ENCODE measurements at regions not wholly inside any gene's neighbourhood (a gene's known extent, or its start where the extent isn't known, plus 50 kb on each side); places are given as distances from the start of the nearest gene placed in this dataset.

DNA sequence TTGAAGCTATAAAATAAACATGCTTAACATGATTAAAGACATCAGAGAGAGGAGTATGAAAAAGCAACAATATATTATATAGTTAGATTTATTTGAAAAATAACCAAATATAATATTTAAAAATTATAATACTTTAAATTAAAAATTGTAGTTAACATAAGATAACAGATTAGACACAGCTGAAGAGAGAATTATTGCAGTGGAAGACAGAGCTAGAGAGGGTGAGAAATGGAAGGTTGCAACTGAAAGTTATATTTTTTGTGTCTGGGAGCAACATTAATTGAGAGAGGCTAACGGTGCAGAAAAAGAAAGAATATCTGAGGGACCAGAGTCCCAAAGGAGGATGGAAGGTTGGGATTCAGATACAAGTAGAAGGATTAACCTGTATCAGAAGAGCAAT, 548.9 kb upstream of the FZD8 start:
- no peak for DNase-seq (ENCODE audit: low read depth, low spot score)
- no peaks in the 10 kb centered on the region for H3K36me3 ChIP-seq (ENCODE audit: control insufficient read depth in 2 of 2, extremely low read depth in 1 of 2, insufficient read depth in 2 of 2, low read length in 2 of 2)
- H3K79me2 ChIP-seq (ENCODE audit: control insufficient read depth, insufficient read depth, low read length) = no peaks in the 10 kb centered on the region
- H3K4me3 ChIP-seq (replicated peaks in 1 of 3; ENCODE audit: insufficient read depth in 1 of 3, low read depth in 1 of 3, low read length in 3 of 3) = no peak overlapping the region
- H3K4me2 ChIP-seq (ENCODE audit: insufficient read depth, low read length) = no peak overlapping the region
- ChIA-PET CTCF (interaction anchor here (1.0 to 1.3 kb wide), 5 partner anchors 9 to 19 kb away, joined by 3 to 4 read pairs (median 4); no protein-coding TSS in a partner anchor), POLR2A (no interaction called here)
- H3K9me1 ChIP-seq (replicated peaks; ENCODE audit: control insufficient read depth, extremely low read depth, insufficient read depth, low read length) = no peaks in the 10 kb centered on the region
- no TSS peak for BruUV-seq (replicated peaks)
- no peak for TF ChIP-seq MYC (IDR thresholded peaks at IDR 0.05; ENCODE audit: low read depth, low read length)
- no peak for TF ChIP-seq EZH2 (IDR thresholded peaks at IDR 0.05; ENCODE audit: borderline replicate concordance, low read depth, low read length, severe bottlenecking)
- TF ChIP-seq, protein P1, sequence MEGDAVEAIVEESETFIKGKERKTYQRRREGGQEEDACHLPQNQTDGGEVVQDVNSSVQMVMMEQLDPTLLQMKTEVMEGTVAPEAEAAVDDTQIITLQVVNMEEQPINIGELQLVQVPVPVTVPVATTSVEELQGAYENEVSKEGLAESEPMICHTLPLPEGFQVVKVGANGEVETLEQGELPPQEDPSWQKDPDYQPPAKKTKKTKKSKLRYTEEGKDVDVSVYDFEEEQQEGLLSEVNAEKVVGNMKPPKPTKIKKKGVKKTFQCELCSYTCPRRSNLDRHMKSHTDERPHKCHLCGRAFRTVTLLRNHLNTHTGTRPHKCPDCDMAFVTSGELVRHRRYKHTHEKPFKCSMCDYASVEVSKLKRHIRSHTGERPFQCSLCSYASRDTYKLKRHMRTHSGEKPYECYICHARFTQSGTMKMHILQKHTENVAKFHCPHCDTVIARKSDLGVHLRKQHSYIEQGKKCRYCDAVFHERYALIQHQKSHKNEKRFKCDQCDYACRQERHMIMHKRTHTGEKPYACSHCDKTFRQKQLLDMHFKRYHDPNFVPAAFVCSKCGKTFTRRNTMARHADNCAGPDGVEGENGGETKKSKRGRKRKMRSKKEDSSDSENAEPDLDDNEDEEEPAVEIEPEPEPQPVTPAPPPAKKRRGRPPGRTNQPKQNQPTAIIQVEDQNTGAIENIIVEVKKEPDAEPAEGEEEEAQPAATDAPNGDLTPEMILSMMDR (IDR thresholded peaks at IDR 0.05; ENCODE audit: extremely low read depth in 1 of 2, insufficient read depth in 1 of 2, low read depth in 1 of 2, low read length in 2 of 2) = no peak
- TF ChIP-seq, protein P2, sequence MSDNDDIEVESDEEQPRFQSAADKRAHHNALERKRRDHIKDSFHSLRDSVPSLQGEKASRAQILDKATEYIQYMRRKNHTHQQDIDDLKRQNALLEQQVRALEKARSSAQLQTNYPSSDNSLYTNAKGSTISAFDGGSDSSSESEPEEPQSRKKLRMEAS (IDR thresholded peaks at IDR 0.05; ENCODE audit: insufficient read depth, insufficient read length) = no peak
- no peak for TF ChIP-seq POLR2A (IDR thresholded peaks at IDR 0.05; ENCODE audit: low read depth, low read length)
- no peak for TF ChIP-seq GATA2 (IDR thresholded peaks at IDR 0.05; ENCODE audit: insufficient read depth, insufficient read length, low read depth, low read length)
- TF ChIP-seq FOS (IDR thresholded peaks at IDR 0.05; ENCODE audit: borderline replicate concordance, insufficient read depth, low read length) = no peak
- TF ChIP-seq JUN (IDR thresholded peaks at IDR 0.05; ENCODE audit: borderline replicate concordance, insufficient read depth, insufficient read length, low read depth) = no peak
- TF ChIP-seq POLR2AphosphoS5 (IDR thresholded peaks at IDR 0.05; ENCODE audit: insufficient read depth, low read depth, low read length) = no peak
- no peak overlapping the region for H3K27ac ChIP-seq (ENCODE audit: insufficient read depth, low read depth, low read length)
- no peaks in the 10 kb centered on the region for H3K27me3 ChIP-seq (ENCODE audit: control insufficient read depth in 2 of 2, insufficient read depth in 2 of 2, low read length in 2 of 2)
- intact Hi-C loops (cut with micrococcal nuclease) = no loop called here
- no peak overlapping the region for H2AFZ ChIP-seq (ENCODE audit: low read depth, low read length)
- dilution Hi-C loops (cut with MboI; ENCODE audit: extremely low pct_ligation_motif_present, low sequenced_read_pairs) = no loop called here
- H3K9me3 ChIP-seq (replicated peaks; ENCODE audit: control insufficient read depth, insufficient read depth, low read length) = no peaks in the 10 kb centered on the region
- no peaks in the 10 kb centered on the region for H3K4me1 ChIP-seq (ENCODE audit: control insufficient read depth, extremely low read depth, insufficient read depth, low read length)
- H3K9ac ChIP-seq (replicated peaks; ENCODE audit: extremely low read depth, insufficient read depth, low read length) = no peak overlapping the region
- H4K20me1 ChIP-seq (replicated peaks; ENCODE audit: control insufficient read depth, extremely low read depth, insufficient read depth, low read length) = no peaks in the 10 kb centered on the region
- FAIRE-seq = no peak

Measured in endothelial cell of umbilical vein (primary cell).